GM10266 (cell line): ENCODE measurements at regions not wholly inside any gene's neighbourhood (a gene's known extent, or its start where the extent isn't known, plus 50 kb on each side); places are given as distances from the start of the nearest gene placed in this dataset.
"Not testable (repeated sequence)": the region's sequence is repeated elsewhere in the genome, so short reads cannot be mapped to it uniquely, and the experiment has no call there.

Experiments
- DNase-seq: peaks from one replicate; pipeline ENCODE4 v3.0.0; 2012; ENCODE audit errors: extremely low spot score
- TF ChIP-seq, protein P1 (sequence below): IDR thresholded peaks from 2 replicates; pipeline ENCODE4 v1.5.1; 2012; ENCODE audit warnings: mild to moderate bottlenecking, low read depth; ENCODE audit not compliant: control insufficient read depth, insufficient read depth; ENCODE audit errors: missing control alignments

DNA sequence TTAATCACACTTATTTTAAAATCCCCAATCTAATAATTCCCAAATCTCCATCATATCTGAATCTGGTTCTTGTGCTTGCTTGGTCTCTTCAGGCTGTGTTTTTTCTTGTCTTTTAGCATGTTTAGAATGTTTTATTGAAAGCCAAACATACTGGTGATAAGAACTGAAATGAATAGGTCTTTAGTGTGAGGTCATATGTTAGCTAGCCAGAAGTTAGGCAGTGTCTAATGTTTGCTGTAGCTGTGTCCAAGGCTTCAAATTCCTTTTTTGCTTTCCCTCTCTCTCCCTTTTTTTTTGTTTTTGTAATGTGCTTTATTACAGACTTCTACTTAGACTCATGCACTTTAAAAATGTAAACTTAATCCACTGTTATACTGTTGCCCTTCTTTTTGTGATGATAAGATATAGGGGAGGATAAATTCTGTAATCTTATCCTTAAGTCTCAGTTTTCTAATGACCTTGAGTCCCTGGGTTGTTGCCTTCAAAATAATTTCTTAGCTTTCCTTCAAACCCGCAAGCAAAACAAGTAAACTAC is 725.1 kb downstream of the BRINP3 start:
- DNase-seq = no peak
- TF ChIP-seq, protein P1, sequence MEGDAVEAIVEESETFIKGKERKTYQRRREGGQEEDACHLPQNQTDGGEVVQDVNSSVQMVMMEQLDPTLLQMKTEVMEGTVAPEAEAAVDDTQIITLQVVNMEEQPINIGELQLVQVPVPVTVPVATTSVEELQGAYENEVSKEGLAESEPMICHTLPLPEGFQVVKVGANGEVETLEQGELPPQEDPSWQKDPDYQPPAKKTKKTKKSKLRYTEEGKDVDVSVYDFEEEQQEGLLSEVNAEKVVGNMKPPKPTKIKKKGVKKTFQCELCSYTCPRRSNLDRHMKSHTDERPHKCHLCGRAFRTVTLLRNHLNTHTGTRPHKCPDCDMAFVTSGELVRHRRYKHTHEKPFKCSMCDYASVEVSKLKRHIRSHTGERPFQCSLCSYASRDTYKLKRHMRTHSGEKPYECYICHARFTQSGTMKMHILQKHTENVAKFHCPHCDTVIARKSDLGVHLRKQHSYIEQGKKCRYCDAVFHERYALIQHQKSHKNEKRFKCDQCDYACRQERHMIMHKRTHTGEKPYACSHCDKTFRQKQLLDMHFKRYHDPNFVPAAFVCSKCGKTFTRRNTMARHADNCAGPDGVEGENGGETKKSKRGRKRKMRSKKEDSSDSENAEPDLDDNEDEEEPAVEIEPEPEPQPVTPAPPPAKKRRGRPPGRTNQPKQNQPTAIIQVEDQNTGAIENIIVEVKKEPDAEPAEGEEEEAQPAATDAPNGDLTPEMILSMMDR = no peak

DNA sequence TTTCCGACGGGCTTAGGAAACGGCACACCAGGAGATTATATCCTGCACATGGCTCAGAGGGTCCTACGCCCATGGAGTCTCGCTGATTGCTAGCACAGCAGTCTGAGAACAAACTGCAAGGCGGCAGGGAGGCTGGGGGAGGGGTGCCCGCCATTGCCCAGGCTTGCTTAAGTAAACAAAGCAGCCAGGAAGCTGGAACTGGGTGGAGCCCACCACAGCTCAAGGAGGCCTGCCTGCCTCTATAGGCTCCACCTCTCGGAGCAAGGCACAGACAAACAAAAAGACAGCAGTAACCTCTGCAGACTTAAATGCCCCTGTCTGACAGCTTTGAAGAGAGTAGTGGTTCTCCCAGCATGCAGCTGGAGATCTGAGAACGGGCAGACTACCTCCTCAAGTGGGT is 722.6 kb downstream of the BRINP3 start:
- not testable (repeated sequence) for DNase-seq

DNA sequence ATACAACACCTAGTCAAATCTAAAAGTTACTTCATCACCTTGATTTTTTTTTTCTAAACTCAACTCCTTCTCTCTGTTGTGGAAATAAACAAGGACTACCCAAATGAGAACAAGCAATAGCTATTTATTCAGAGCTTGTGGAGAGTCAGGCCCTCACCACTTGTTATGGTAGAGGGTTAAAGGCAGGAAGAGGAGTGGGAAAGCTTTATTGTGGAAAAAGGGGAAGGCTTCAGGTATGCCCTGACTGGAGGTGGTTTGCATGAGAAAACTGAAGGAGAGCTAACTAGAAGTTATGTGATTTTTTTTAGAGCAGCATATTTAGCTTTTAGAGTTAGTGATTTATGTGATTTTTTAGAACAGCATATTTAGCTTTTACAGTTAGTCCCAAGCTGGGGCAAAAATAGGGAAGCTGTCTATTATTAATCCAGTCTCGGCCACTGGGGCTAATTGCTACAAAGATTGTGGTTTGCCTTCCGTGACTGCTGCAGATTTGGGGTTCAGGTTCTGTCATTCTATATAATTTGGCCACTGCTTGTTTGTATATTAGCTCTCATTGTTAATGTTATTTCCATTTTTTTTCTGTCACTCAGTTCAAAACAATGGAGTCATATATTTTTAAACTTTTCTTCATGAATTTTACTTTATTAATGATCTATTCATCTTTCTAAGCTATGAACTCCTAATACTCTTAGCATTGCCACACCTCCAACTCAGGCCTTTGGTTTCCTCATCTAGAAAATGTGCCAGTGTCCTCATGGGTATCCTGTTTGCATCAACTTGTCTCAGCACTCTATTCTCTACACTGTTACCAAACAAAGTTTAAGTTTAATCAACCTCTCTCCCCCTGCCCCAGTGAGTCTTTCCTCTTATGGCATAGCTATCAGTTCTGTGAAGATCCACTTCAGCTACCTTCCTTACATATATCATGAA is 713.0 kb downstream of the BRINP3 start:
- DNase-seq = no peak
- TF ChIP-seq, protein P1 = no peak

DNA sequence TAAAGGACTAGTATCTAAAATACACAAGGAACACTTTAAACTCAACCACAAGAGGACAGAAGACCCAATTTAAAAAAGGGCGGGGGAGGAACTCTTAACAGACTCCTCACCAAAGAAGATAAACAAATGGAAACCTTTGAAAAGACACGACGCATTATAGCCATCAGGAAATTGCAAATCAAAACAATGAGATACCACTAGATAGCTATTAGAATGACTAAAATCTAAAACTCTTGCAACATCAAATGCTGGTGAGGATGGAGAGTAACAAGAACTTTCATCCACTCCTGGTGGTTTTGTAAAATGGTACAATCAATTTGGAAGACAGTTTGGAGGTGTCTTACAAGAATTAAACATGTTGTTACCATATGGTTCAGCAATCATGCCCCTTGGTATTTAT is 708.2 kb downstream of the BRINP3 start:
- TF ChIP-seq, protein P1 = no peak

DNA sequence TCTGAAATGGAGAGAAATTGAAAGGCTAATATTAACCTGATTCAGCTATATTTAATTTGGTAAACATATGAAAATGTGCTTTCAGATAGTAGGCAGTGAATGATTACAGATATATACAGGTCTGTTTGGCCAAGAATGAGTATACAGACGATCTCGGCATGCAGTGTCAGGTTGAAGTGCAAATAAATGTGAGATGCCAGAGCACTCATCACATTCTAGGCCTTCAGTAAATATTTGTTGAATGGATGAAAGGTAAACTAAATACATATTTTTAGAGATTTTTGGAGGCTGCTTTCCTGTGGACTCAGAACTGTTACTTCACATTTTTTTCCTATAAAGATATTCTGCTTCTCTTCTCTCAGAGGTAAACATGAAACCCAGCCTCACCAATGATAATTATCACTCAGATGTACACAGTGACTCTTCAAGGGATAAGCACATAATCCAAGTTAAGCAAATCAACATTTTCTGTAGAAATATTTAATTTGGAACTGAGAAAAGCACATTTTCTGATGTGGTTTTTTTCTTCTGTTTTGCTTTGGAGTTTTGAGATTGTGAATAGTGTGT is 702.9 kb downstream of the BRINP3 start:
- TF ChIP-seq, protein P1 = no peak
- DNase-seq = no peak

More for the DNA sequence above, 708.2 kb downstream of the BRINP3 start:
- DNase-seq = no peak

DNA sequence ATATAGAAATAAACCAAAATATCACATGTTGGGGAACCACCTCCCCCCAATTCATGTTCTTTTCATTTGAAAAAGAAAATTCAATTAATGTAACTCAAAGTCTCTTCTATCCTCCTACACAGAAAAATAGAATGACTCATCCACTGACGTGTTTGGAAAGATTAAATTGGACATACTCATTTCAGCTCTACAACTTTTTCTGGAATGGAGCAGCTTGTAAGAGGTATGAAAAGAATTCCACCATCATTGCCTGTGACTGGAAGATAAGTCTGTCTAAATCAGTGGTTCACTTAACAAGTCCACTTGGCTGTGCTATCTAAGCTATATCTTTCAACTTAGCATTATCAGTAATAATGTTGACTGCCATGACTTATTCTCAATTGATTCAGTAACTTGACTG is 702.3 kb downstream of the BRINP3 start:
- TF ChIP-seq, protein P1 = no peak
- no peak for DNase-seq

DNA sequence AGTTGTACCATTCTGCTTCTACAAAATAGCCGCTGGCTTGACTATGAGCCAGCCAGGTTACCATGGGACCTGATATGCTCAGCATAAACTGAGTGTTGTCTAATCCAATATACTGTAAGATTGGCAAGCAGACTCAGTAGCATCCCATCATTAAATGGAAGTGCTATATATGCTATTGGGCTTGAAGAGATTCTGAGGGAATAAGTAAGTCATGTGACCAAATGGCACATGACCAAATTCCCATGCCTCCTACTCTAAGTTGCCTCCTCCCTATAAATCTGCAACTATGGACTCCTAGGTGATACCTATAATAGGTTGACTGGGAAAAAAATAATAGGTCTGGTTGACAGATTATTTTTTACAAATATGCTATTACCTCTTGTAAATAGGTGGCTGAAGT is 698.6 kb downstream of the BRINP3 start:
- no peak for DNase-seq
- TF ChIP-seq, protein P1 = no peak
